ENCODE measurements at regions not wholly inside any gene's neighbourhood (a gene's known extent, or its start where the extent isn't known, plus 50 kb on each side); places are given as distances from the start of the nearest gene placed in this dataset.
"Not testable (repeated sequence)": the region's sequence is repeated elsewhere in the genome, so short reads cannot be mapped to it uniquely, and the experiment has no call there.

GRCh38 chr20:53804920-53805894 lies 211.6 kb upstream of the ZNF217 start:
- Histone ChIP-seq H3K36me3 (replicated peaks in 1 of 2) (no peaks in the 10 kb centered on the region), H3K4me1 (replicated peaks in 1 of 2) (no peaks in the 10 kb centered on the region), H3K27ac (no peak overlapping the region), H3K4me3 (no peak overlapping the region), H3K9me3 (replicated peaks in 1 of 3) (no peaks in the 10 kb centered on the region), H3K27me3 (no peaks in the 10 kb centered on the region)
- intact Hi-C loops (cut with DNase I) = no loop called here
- WGBS, 4 donors = 61 to 76% (median 71%) methylated on average over 8 of the region's 8 CpGs
- no peak for DNase-seq
- TF ChIP-seq POLR2A (IDR thresholded peaks at IDR 0.05) = no peak

- H3K27ac ChIP-seq; H3K4me3 ChIP-seq; H3K4me1 ChIP-seq (replicated peaks in 1 of 2); H3K27me3 ChIP-seq; DNase-seq; H3K36me3 ChIP-seq (replicated peaks in 1 of 2); intact Hi-C loops (cut with DNase I); H3K9me3 ChIP-seq (replicated peaks in 1 of 3): not testable (repeated sequence)
- WGBS, 4 donors = 72 to 91% (median 80%) methylated on average over 7 of the region's 7 CpGs
These were observed 210.7 kb upstream of the ZNF217 start for GRCh38 chr20:53804308-53804707.

GRCh38 chr20:53803492-53804155 lies 210.0 kb upstream of the ZNF217 start:
- WGBS, 4 donors = 79 to 88% (median 84%) methylated on average over 6 of the region's 6 CpGs
- Histone ChIP-seq H3K27ac (no peak overlapping the region), H3K4me1 (replicated peaks in 1 of 2) (no peaks in the 10 kb centered on the region), H3K36me3 (replicated peaks in 1 of 2) (no peaks in the 10 kb centered on the region), H3K27me3 (no peaks in the 10 kb centered on the region), H3K4me3 (no peak overlapping the region), H3K9me3 (replicated peaks in 1 of 3) (no peaks in the 10 kb centered on the region)
- intact Hi-C loops (cut with DNase I) = no loop called here
- no peak for DNase-seq
- TF ChIP-seq POLR2A (IDR thresholded peaks at IDR 0.05) (no peak), CTCF (IDR thresholded peaks at IDR 0.05) (no peak)

GRCh38 chr20:53801609-53802370 lies 208.2 kb upstream of the ZNF217 start:
- H3K27me3 ChIP-seq = no peaks in the 10 kb centered on the region
- H3K9me3 ChIP-seq (replicated peaks in 1 of 3) = no peaks in the 10 kb centered on the region
- no peak for DNase-seq
- H3K36me3 ChIP-seq (replicated peaks in 1 of 2) = no peaks in the 10 kb centered on the region
- intact Hi-C loops (cut with DNase I) = no loop called here
- no peaks in the 10 kb centered on the region for H3K4me1 ChIP-seq (replicated peaks in 1 of 2)
- H3K27ac ChIP-seq = no peak overlapping the region
- TF ChIP-seq CTCF (IDR thresholded peaks at IDR 0.05) = no peak
- no peak for TF ChIP-seq POLR2A (IDR thresholded peaks at IDR 0.05)
- H3K4me3 ChIP-seq = no peak overlapping the region
- WGBS, 4 donors = 84 to 90% (median 89%) methylated on average over 17 of the region's 17 CpGs

Data from adrenal gland (tissue), 9 donors.